T follicular helper cell (primary cell): ENCODE measurements at regions not wholly inside any gene's neighbourhood (a gene's known extent, or its start where the extent isn't known, plus 50 kb on each side); places are given as distances from the start of the nearest gene placed in this dataset.
"Not testable (repeated sequence)": the region's sequence is repeated elsewhere in the genome, so short reads cannot be mapped to it uniquely, and the experiment has no call there.

Experiments used
- DNase-seq: peaks from one replicate; pipeline ENCODE4 v3.0.0-alpha.2; 2020; ENCODE audit warnings: low read depth

DNA sequence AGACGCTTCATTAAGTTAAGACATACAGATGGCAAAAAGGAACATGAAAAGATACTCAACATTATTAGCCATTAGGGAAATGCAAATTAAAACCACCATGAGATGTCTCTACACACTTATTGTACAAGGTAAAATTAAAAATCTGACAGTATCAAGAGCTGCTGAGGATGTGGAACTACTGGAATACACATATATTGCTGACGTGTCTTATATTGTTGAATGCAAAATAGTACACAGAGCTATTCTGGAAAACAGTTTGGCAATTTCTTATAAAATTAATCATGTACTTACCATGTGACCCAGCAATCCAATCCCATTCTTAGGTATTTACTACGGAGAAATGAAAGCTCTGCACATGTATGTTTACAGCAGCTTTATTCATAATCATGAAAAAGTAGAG lies 742.5 kb downstream of the TBC1D22A start:
- DNase-seq, result no peak

DNA sequence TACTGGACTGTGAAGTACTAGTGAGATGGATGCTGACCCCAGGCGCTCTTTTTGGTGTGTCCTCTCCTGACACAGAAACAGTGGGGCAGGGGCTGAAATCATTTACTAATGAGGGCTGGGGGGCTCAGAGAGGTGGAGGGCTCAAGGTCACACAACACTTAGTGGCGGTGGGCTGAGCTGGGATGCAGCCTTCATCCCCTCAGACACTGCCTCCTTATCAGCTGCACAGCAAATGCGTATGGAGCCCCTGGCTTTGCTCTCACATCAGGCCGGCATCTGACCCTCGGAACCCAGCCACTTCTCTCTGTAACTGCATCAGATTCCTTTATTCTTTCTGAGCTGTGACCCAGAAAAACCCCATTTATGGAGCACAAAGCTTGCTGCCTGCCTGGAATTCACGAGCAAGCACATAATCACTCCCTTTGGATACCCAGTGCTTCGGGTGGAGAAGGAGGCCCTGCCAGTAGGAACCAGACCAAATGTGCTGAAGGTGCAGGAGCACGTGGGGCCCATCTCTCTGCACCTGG lies 736.6 kb downstream of the TBC1D22A start:
- DNase-seq, result no peak

DNA sequence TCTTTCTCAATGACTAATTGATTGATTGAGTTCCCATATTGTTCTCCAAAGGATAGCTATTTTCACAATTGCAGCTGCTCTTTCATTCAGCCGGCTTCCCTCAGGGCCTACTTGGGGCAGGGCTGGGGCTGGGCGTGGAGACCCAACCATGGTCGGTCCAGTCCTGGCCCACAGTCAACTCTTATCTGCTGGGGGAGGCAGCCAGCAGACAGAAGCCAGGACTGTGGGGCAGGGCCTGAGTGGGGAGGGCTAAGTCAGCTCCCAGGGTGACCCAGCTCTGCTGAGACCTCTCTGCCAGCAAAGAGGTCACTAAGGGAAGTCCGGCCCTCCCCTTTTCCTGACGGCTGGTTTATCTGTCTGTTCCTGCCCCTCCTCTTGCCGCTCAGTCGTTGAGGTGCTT lies 735.2 kb downstream of the TBC1D22A start:
- no peak for DNase-seq

DNA sequence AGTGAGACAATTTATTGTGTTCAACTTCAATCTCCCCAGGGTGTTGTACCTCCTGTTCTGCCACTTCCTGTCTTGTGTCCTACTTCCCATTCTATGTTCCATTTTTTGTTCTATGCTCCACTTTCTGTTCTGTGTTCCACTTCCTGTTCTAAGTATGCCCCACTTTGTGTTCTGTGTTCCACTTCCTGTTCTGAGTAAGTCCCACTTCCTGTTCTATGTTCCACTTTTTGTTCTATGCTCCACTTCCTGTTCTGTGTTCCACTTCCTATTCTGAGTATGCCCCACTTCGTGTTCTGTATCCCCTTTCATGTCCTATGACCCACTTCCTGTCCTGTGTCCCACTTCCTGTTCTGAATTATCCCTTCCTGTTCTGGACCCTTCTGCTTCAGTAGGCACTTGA lies 732.7 kb downstream of the TBC1D22A start:
- DNase-seq, result no peak

GRCh38 chr22:47488131-47488530 lies 725.7 kb downstream of the TBC1D22A start:
- not testable (repeated sequence) for DNase-seq

- no peak for DNase-seq
These were observed 724.3 kb downstream of the TBC1D22A start for GRCh38 chr22:47486569-47487312.

DNA sequence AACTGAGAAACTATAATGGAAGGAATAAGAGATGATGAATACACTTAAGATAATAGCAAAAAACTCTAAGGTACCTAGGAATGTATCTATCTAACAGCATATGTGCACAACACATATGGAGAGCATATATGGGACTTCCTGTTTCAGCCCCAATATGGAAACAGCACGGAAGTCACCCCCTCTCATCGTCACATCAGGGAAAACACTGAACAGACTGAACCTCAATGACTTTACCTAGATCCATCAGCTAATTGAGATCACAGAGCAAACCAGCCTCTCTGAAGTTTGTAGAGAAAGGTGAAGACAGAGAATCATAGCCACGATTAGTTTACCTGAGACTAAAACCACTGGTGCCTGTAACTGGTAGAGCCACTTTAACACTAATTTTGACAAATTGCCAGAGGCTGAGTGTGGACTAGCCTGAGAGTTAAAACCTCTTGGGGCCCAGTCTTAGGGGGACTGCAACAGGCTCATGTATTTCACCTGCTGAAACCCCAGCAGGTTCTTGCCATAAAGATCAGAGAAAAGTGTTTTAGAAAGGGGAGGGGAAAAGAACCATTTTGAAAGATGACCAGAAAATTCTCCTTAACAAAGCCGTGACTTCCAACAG lies 722.6 kb downstream of the TBC1D22A start:
- no peak for DNase-seq

DNA sequence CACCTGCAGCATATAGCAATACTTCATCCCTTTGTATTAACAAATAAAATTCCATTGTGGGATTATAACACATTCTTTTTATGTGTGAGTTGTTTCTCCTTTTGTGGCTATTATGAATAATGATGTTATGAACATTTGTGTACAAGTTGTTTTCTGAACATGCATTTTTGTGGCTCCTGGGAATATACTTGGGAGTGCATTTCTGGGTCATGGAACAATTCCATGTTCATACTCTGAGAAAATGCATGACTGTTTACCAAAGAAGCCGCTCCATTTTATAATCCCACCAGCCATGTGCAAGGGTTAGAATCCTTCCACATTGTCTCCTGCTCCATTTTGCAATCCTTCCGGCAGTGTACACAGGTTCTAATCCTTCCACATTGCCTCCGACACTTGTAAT lies 713.8 kb downstream of the TBC1D22A start:
- DNase-seq, result no peak

DNA sequence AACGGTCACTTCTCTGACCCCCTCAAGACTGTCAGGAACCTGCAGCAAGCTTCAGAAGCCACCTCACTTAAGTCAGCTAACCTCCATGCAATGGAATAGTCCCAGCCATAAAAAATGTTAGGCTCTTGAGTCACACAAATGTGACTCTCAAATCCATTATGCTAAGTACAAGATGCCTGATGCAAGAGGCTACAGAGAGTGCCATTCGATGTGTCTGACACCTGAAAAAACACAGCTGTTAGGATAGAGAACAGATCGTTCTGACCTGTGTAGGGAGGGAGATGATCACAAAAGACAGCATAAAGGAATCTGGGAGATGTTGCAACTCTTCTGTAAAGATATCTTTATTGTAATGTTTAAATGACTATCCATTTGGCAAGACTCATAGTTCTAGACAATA lies 712.4 kb downstream of the TBC1D22A start:
- no peak for DNase-seq

DNA sequence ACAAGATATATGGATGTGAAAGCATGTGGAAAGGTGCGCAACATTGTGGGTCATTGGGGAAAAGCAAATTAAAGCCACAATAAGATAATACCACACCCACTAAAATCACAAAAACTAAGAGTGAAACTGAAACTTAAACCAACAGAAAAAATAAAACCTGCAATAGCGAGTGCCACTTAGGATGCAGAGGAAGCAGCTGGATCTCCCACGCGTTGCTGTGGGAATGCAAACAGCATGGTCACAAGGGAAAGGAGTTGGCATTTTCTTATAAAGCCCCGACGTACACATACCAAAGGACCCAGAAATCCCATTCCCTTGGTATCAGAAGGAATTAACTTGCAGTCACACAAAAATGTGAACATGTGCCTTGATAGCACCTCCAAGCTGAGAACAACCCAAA lies 712.0 kb downstream of the TBC1D22A start:
- DNase-seq, result no peak

DNA sequence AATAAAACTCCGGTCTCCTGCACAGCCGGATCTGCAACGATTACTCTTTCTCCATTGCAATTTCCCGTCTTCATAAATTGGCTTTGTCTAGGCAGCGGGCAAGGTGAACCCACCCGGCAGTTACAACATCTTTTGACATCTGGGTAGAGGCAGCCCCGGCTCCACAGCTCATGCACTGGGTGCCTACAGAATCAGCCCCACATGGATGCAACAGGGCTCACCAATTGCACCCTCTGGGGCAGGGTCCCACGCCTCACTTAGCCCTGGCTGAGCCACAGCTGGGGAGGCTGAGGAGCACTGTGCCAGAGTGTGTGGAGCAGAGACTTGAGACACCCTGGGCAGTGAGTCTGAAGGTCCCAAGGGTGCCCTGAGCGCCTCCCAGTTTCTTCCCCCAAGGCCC lies 710.2 kb downstream of the TBC1D22A start:
- no peak for DNase-seq

DNA sequence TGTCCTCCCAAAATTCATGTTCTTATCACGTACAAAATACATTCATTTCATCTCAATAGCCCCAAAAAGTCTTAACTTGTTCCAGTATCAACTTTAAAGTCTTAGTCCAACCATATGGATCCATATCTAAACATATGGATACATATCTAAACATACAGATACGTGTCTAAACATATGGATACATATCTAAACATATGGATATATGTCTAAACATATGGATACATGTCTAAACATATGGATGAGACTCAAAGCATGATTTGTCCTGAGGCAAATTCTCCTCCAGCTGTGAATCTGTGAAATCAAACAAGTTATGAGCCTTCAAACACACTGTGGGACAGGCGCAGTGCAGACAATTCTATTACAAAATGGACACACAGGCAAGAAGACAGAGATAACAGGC lies 709.0 kb downstream of the TBC1D22A start:
- no peak for DNase-seq

- DNase-seq, result no peak
These were observed 703.4 kb downstream of the TBC1D22A start for GRCh38 chr22:47465809-47466208.

- DNase-seq, result no peak
These were observed 702.8 kb downstream of the TBC1D22A start for GRCh38 chr22:47465222-47465621.

GRCh38 chr22:47463220-47463619 lies 700.8 kb downstream of the TBC1D22A start:
- DNase-seq, result no peak

- DNase-seq, result no peak
These were observed 698.4 kb downstream of the TBC1D22A start for GRCh38 chr22:47460861-47461260.

- DNase-seq, result no peak
These were observed 697.7 kb downstream of the TBC1D22A start for GRCh38 chr22:47460176-47460575.

- no peak for DNase-seq
These were observed 695.9 kb downstream of the TBC1D22A start for GRCh38 chr22:47458348-47458747.

GRCh38 chr22:47457509-47458300 lies 695.3 kb downstream of the TBC1D22A start:
- no peak for DNase-seq

DNA sequence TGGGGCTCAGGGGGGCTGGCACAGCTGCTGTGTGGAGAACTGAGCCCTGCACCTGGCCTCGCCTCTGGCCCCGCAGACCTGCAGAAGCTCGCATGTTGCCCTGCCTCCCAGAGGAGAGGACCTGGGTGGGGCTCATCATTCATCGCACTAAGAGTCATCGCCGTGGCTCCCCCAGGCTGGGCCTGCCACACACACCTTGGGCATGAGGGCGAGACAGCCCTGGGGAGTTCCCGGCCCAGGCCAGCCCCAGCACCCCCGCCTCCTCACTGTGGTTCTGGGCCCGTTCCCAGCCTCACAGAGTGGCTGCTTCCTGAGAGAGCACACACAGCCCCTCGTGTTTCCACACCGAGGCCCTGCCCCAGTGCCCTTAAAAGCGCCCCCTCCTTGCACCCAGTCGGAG lies 694.6 kb downstream of the TBC1D22A start:
- DNase-seq, result no peak

DNA sequence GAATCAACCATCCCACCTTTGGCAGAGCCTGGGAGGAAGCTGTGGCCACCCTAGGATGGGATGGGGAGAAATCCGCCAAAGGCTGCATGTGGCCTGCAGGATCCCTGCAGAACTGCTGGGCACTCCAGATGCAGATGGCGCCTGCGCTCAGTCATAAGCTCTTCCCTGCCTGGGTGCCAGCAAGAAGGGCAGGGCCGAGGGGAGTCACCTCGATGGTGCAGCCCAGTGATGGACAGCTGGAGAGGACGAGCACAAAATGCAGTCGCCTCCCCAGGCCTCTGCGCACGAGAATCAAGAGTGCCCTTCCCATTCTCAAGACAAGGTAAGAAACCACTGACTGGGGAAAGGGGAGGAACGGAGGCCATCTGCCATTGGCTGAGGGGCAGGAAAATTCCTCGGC lies 693.6 kb downstream of the TBC1D22A start:
- no peak for DNase-seq

DNA sequence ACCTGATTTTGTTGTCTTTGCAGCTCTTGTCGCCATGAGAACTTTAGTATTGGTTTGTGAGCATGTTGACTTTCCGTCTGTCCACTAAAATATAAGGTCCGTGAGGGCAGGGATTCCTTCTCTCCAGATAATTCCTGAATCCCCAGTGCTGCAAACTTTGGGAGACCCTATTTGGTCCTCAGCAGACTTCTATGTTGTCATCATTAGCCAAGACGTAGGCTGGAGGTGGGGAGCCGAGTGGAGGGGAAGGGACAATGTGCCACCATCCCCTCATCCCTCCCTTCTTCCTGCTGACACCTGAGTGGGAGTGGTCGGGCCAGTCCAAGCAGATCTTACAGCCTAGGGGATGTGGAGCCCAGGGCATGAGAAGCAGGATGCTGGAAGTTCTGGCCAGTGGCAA lies 690.6 kb downstream of the TBC1D22A start:
- DNase-seq, result no peak

- no peak for DNase-seq
These were observed 689.7 kb downstream of the TBC1D22A start for GRCh38 chr22:47452184-47452583.
